ENCODE measurements at regions not wholly inside any gene's neighbourhood (a gene's known extent, or its start where the extent isn't known, plus 50 kb on each side); places are given as distances from the start of the nearest gene placed in this dataset.

GRCh38 chr1:115925467-115925866 lies 50.8 kb upstream of the SLC22A15 start:
- TF ChIP-seq CTCF (IDR thresholded peaks at IDR 0.05) (no peak), POLR2A (IDR thresholded peaks at IDR 0.05) (no peak), POLR2AphosphoS5 (IDR thresholded peaks at IDR 0.05) (no peak)

Measured in prostate gland (tissue), 2 donors.